HG02763 (cell line): ENCODE measurements at regions not wholly inside any gene's neighbourhood (a gene's known extent, or its start where the extent isn't known, plus 50 kb on each side); places are given as distances from the start of the nearest gene placed in this dataset.
"Not testable (repeated sequence)": the region's sequence is repeated elsewhere in the genome, so short reads cannot be mapped to it uniquely, and the experiment has no call there.

Experiments
- ATAC-seq: cut with Tn5 transposase; IDR thresholded peaks from one replicate; pipeline ENCODE4 v1.9.1; 2021; ENCODE audit warnings: mild to moderate bottlenecking, moderate library complexity; ENCODE audit not compliant: unreplicated experiment

DNA sequence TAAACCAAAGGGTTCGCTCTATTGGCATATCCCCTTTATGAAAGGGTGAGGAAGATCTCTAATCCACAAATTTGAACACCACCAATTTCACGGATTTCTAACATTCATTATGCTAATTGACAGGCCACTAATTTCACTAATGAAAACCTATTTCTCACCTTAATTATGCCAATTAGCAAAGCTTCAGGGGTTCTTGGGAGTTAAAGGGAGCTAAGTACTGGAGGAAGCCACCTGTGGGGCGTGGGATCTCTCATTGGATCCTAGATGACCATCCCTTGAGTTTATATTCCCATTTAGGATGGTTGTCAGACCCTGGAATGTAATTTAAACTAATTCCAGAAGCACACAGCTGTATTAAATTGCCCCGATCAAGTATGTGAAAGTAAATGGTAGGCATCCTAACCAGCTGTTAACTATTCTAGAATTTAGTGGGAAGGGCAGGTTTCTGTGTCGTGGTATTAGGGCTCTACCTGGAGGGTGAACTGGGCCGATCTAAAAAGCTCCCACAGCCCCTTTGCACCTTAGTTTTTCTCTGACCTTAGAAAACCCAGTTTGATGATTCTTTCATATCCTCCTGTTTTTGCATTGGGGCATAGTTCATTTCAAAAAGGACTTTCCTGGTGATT is 77.1 kb downstream of the C9orf152 start:
- no peak for ATAC-seq

GRCh38 chr9:110131499-110131898 is 76.5 kb downstream of the C9orf152 start:
- no peak for ATAC-seq

GRCh38 chr9:110132531-110132930 is 75.4 kb downstream of the C9orf152 start:
- not testable (repeated sequence) for ATAC-seq

DNA sequence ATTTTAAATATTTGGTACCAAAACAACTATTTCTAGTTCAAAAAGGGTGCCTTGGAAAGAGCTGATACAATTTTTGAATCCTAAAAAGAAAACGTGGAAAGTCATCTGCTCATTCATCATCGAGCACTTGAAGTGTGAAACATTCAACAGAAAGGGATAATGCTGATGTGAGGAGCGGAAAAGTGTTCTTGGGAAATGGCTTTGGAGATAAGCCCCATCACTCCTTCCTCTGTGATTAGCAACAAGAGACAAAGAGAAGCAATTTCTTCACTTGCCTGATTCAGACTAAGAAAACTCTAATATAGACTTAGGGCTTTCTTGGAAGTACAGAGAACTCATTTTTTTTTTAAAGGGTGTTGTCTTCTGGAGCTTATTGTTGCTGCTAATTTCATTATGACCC is 74.9 kb downstream of the C9orf152 start:
- ATAC-seq = no peak

DNA sequence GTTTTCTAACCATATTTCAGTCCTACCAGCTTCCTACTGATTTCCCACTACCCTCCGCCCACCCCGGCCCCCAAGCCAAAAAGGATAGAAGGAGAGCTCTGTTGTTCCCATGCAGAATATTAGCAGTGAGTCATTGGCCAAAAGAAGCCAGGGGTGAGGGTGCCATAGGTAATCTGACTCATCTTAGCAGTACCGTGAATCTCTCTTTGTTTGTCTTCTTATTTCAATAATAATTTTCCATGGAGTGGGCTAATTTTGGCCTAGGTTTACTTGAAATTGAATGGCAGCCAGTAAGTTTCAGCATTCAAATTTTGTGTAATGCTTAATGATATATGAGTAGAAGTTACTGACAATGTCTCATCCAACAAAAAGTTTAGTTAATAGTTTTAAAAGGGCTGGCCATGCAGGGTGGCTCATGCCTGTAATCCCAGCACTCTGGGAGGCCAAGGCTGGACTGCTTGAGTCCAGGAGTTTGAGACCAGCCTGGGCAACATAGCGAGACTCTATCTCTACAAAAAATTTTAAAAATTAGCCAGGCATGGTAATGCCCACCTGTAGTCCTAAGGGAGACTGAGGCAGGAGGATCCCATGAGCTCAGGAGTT is 74.2 kb downstream of the C9orf152 start:
- ATAC-seq = no peak

GRCh38 chr9:110135846-110136245 is 72.1 kb downstream of the C9orf152 start:
- no peak for ATAC-seq

- no peak for ATAC-seq
These were observed 71.2 kb downstream of the C9orf152 start for GRCh38 chr9:110136802-110137201.

DNA sequence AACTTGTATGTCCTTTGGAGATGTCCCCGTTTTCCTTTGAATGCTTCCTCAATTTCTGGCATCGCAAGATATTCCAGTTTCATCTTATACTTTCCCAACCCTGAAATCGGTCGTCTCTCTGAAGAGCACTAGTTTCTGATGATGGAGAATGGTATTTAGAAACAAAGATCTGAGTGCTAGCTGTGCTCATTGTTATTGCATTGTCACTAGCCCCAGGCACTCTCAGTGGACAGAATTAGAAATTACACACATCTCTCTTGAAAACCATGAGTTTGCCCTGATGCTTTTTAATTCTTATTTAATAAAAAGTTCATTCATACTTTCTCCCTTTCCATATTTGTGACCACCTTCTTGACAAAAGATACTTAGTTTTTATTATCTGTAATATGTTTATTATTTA is 67.7 kb downstream of the C9orf152 start:
- no peak for ATAC-seq

DNA sequence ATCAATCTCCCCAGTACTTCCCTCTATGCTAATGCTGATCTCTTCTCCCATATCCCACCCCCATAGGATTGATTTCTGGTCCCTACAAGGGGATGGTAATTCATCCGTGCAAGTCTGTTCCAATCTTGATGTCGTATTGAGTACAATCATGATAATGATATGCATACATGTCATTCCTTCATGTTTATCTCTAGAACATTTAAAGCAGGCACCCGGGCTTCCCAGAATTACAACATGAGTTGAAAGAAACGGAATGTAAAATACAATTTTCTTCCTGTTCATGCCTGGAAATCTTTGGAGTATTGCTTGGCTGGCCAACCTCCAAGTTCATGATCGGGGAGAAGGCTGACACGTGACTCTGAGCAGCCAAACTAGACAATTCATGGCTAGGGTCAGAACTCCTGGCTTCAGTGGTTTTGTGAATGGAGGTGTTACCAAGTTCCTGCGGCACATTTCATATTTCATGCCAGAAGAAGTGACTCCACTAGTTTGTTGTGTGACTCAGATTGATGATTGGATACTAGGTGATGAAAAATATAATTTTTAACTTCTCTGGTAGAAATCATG is 66.6 kb downstream of the C9orf152 start:
- no peak for ATAC-seq

DNA sequence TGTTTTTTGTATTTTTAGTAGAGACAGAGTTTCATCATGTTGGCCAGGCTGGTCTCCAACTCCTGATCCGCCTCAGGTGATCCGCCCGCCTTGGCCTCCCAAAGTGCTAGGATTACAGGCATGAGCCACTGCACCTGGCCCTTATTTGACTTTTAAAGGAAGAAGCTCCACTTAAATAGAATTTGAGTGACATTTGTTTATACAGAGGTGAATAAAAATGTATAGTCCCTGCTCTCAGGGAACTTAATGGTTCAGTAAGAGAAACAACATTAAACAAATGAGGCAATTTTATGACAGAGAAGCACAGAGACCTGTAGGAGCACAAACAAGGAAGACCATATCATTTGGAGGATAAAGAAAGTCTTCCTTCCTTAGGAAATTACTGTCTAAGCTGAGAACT is 65.7 kb downstream of the C9orf152 start:
- ATAC-seq = no peak

DNA sequence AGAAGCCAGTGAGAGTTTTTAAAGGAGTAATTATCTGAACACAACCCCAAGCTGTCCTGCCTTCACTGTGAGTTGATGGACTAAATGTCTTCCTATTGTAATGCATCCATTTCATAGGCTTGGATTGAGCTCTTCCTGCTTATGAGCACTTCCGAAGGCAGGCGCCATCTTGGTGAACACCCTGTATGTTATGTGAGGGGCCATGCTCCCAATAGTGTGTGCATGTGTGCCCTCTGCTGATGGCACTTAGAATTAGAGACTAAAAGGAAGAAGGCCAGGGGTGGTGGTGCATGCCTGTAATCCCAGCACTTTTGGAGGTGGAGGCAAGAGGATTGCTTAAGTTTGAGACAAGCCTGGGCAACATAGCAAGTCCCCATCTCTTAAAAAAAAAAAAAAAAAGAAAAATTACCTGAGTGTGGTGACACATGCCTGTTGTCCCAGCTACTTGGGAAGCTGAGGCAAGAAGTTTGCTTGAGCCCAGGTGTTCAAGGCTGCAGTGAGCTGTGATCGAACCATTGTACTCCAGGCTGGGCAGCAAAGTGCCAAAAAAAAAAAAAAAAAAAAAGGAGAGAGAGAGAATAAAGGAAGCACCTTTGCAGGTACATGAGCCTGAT is 65.0 kb downstream of the C9orf152 start:
- ATAC-seq = peak; percentile 20

DNA sequence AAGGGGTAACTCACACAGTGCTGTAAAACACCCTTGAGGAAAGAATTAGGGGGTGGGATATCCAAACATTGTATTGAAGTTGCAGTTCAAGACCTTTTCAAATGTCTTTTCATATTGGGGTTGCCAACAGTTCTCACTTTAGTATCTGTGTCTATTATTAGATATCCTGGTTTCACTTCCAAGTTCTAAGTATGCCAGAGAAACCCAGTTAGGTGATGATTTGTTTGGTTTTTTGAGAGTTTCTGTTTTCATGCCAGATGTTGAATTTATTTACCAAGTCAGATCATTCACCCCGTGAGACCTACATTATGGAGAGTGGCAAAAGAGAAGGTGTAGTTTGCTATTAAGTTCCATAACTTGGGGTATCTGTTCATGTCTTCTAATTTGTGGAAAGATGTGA is 64.5 kb downstream of the C9orf152 start:
- ATAC-seq = peak; percentile 38

DNA sequence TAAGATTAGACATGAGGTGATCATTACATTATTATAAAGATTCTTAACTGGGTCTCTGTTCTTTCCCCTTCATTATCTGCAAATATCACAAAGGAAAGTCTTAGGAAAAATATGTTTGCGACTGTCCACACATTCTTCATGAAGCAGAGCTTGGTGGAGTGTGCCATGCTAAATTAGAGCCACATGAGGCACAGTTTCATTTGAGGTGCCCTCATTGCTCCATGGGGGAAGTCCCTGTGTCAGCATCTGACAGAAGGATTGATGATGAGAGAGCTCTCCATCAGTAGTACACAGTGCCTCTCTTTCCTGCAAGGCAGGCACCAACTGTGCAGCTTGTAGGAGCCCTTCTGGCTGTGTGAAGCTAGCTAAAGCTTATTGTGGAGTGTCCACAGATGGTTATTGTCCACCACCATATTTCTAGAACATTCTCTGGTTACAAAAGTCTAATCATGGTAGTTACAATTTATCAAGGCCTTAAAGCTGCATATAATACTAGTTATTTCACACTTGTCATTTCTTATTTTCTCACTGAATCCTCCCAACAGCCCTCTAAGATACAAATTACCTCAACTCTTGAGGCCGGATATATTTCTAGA is 63.9 kb downstream of the C9orf152 start:
- ATAC-seq = peak; percentile 57

DNA sequence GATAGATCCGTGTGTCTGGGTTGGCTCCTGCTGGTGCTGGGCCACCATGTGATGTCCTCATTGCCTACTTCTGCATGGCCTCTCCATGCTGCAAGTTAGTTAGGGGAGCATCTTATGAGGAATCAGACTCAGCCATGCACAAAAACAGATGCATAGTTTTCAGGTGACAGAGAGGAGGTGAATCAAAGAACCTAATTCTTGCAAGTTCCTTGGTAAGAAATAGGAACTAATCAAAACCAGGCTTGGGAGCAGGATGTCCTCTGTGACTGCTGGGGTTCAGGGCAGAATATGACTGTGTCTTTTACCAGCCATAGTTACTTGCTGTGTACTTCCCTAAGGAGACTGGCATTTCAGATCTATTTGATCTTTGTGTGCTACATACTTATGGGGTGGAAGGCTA is 61.6 kb downstream of the C9orf152 start:
- ATAC-seq = no peak

DNA sequence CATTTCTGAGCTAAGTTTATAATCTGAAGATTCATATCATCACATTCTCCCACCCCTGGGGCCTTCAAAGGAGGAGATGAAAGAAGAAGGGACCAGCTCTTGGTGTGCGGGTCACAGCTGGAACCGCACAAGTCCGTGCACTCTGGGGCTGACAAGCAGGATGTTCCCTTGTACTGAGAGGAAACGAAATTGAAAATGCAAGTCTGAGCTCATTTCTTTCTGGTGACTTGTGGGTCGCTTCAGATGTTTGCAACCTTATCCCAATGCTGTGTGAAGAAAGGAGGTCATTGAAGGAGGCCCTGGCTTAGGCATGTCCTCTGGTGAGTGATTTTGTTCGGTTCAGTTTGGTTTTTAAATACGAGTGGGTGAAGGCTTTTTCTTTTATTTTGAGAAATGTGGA is 59.6 kb downstream of the C9orf152 start:
- peak; percentile 68 for ATAC-seq

GRCh38 chr9:110148891-110149290 is 59.1 kb downstream of the C9orf152 start:
- no peak for ATAC-seq
